GM18868 (cell line): ENCODE measurements at regions not wholly inside any gene's neighbourhood (a gene's known extent, or its start where the extent isn't known, plus 50 kb on each side); places are given as distances from the start of the nearest gene placed in this dataset.

Experiments used
- ATAC-seq: cut with Tn5 transposase; IDR thresholded peaks from one replicate; pipeline ENCODE4 v1.9.1; 2021; ENCODE audit warnings: mild to moderate bottlenecking, moderate library complexity; ENCODE audit not compliant: unreplicated experiment

GRCh38 chr5:8871446-8871845 lies 674.4 kb downstream of the SEMA5A start:
- ATAC-seq = no peak

DNA sequence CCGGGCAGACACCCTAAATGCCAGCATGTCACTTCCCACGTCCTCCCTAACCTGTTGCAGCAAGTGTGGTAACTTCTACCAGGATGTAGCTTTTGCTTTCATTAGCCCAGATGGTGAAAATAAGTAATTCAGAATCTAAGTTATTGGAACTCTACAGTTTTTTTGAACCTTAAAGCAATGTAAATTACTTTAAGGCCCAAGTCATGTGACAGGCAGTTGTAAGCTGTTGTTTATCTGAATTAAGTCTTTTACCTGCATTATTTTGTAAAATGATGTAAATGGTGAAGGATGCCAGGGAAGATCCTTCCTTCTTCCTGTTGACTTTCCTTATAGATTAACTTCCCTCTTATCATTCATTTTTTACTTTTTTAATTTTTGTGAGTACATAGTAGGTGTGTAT lies 670.2 kb downstream of the SEMA5A start:
- ATAC-seq = no peak

DNA sequence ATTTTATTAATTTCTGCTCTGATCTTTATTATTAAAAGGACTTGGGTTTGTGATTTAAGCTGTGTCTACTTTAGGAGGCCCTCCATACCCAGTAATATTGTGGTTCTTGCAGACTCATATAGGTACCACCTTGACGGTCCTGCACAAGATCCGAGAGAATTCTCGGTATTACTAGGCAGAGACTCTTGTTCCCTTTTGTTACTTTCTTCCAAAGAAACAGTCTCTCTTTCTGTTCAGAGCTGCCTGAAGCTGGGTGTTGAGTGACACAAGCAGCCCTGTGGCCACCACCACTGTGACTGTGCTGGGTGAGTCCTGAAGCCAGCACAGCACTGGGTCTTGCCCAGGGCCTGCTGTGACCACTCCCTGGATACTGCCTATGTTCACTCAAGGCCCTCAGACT lies 666.6 kb downstream of the SEMA5A start:
- peak; percentile 99 for ATAC-seq

DNA sequence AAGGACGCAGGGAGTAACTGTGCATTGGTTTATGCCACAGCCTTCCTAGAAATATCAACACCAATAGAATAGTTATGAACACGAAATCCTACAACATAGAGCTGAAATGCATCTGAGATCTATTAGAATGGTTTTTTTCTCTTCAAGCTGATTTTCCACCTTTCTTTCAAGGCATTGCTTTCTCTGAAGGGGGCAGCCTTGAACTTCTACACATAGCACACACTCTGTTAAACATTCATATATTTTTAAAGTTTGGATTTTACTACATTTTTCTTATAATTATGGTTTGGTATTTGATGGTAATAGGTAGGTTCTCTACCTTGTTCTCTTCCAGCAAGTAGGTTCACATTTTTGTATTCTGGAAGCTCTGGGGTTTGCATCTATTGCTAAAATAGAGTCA lies 661.8 kb downstream of the SEMA5A start:
- ATAC-seq = no peak

DNA sequence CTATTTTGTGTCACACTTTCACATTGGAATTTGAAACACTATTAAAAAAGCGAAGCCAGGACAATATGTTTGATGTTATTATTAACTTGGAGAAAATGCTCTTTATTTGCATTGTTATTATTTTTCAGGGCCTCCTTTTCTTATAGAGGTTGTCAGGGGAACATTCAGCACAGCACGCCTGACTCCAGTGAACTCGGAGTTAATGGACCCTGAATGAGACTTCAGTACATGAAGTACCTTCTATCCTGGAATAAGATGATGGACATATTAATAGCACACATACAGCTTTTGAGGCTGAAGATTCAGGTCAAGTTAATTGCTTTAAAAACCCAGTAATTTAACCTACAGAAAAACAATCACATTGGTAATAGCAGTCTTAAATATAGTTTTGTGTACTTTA lies 652.9 kb downstream of the SEMA5A start:
- no peak for ATAC-seq

DNA sequence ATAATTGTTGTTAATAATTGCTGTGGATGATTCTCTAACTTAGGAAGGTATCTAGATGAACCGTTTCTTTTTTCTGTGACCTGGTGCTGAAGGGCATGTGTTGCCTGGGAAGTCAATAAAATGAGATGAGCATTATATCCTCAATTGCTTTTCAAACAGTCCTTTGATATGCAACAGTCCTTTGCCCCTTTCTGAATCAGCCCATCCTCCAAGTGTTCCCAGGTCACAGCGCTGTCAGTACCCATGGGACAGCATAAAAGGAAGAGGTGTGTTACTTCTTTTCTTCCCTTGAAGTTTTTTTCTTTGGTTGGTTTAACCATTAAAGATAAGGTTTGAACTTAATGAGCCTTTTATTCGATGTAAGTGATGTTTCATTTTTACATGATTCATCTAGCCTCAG lies 651.8 kb downstream of the SEMA5A start:
- ATAC-seq = no peak

GRCh38 chr5:8895062-8895461 lies 650.8 kb downstream of the SEMA5A start:
- ATAC-seq = no peak

DNA sequence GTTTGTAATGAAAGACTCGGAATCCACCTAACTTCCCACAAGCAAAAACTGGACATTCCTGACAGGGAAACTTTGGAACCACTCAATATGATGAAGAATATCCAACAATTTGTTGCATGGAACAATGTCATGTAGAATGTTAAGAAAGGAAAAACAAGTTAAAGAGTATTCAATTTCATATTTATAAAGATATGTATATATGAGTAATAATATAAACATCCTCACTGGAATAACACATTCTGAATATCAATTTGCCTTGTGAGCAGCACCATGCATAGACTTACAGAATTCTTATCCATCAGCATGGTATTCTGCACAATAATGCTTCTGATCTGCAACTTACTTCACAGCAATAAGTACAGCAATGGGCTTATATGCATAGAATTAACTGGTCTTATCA lies 650.3 kb downstream of the SEMA5A start:
- ATAC-seq = no peak

GRCh38 chr5:8897316-8897715 lies 648.6 kb downstream of the SEMA5A start:
- ATAC-seq = peak; percentile 72

GRCh38 chr5:8905021-8905420 lies 640.9 kb downstream of the SEMA5A start:
- no peak for ATAC-seq

GRCh38 chr5:8906303-8906967 lies 639.4 kb downstream of the SEMA5A start:
- no peak for ATAC-seq

GRCh38 chr5:8907168-8907868 lies 638.6 kb downstream of the SEMA5A start:
- no peak for ATAC-seq

GRCh38 chr5:8908055-8908683 lies 637.7 kb downstream of the SEMA5A start:
- peak; percentile 90 for ATAC-seq

DNA sequence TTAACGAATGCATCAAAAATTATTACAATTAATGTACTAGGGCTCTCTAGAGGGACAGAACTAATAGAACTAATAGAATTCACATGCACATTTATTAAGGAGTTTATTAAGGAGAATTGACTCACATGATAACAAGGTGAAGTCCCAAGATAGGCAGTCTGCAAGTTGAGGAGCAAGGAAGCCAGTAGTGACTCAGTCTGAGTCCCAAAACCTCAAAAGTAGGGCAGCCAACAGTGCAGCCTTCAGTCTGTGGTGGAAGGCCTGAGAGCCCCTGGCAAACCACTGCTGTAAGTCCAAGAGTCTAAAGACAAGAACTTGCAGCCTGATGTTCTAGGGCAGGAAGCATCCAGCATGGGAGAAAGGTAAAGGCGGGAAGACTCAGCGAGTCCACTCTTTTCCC lies 633.8 kb downstream of the SEMA5A start:
- ATAC-seq = no peak

GRCh38 chr5:8913522-8913921 lies 632.4 kb downstream of the SEMA5A start:
- ATAC-seq = peak; percentile 66

DNA sequence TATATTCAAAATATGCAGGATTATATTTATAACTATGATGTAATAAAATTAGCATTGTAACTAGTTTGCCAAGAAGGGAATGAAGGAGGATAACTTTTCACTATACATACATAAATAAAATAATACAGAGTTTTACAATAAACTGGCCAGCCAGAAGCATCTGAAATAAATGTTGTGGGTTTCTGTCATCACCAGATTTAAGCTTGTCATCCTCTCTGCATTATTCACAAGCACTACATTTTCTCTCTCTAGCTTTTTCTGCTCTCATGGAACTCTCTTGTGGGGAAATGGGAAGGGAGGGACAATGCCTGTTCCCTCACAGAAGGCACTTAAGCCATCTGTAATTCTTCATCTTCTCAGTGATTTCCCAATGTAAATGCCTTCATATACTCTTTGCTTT lies 626.8 kb downstream of the SEMA5A start:
- no peak for ATAC-seq

DNA sequence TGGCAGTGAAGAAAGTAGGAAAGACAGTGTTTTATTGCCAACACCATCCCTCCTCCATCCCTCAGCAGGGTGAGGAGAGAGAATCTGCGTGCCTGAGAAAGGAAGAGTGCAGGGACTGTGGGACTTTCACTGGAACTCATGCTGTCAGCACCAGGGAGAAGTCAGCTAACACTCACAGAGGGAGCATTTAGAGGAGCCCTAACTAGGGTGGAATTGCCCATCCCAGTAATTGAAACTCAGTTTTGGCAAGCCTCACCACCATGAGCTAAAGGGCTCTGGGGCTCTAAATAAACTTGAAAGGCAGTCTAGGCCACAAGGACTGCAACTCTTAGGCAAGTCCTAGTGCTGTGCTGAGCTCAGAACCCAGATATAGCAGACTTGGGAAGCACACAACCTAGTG lies 622.3 kb downstream of the SEMA5A start:
- ATAC-seq = no peak

DNA sequence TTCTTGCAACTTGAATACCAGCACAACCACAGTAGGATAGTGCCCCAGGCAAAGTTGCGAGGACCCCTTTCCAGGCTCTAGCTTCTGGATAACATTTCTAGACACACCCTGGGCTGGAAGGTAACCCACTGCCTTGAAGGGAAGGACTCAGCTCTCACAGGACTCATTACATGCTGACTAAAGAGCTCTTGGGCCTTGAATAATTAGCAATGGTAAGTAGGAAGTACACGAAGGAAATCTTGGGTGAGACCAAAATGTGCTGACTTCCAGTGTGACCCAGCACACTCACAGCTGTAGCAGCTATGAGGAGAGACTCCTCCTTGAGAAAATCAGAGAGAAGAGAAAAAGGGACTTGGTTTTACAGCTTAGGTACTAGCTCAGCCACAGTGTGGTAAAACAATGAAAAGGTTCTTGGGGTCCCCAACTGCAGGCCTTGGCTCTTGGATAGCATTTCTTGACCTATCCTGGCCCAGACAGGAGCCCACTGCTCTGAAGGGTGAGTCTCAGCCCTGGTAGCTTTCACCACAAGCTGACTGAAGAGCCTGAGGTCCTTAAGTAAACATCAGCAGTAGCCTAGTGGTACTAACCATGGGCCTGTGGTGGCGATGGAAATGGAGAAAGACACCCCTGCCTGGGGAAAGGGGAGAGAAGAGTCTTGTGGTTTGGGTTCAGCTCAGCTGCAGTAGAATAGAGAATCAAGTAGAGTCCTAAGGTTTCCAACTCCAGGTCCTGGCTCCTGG lies 621.7 kb downstream of the SEMA5A start:
- no peak for ATAC-seq

GRCh38 chr5:8930021-8930420 lies 615.9 kb downstream of the SEMA5A start:
- ATAC-seq = no peak

- ATAC-seq = no peak
Observed at GRCh38 chr5:8934455-8934854, 611.4 kb downstream of the SEMA5A start.

DNA sequence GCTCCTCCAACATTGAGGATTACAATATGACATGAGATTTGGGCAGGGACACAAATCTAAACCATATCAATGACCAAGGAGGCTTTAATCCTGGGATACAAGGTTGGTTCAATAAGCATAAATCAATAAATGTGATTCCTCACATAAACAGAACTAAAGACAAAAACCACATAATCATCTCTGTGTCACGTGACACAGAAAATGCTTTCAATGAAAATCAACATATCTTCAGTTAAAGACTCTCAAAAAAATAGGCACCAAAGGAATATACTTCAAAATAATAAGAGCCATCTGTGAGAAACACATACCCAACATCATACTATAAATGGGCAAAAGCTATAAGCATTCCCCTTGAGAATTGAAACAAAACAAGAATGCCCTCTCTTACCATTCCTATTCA lies 604.9 kb downstream of the SEMA5A start:
- ATAC-seq = no peak

DNA sequence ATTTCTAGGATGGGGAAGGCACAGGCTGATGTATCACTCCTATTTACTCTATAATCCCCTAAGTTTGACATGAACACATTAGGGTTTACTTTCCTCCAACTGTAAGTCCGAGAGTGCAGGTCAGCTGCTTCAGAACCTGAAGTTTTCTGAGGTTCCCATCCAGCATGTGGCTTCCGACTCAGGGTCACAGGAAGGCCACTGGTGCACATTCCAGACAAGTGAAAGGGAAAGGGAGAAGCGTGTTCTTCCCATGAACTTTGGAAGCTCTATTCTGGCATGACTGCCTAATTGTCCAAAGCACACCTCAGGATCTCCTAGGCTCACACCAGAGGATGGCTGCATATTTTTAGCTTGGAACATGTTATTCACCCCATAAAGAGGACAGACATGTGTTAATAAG lies 602.6 kb downstream of the SEMA5A start:
- no peak for ATAC-seq
